Epithelial cell of esophagus (primary cell): ENCODE measurements at regions not wholly inside any gene's neighbourhood (a gene's known extent, or its start where the extent isn't known, plus 50 kb on each side); places are given as distances from the start of the nearest gene placed in this dataset.
A peak's percentile ranks its signal among the peaks of the same experiment; 100 is the strongest.

ENCODE experiments used
- DNase-seq: peaks from one replicate; pipeline ENCODE4 v3.0.0; 2010; ENCODE audit warnings: low read depth
- H3K4me3 ChIP-seq: 2 replicates; pipeline ENCODE4 v1.5.1; 2011; ENCODE audit warnings: mild to moderate bottlenecking, low read length, control low read depth
- TF ChIP-seq, protein P1 (sequence below): IDR thresholded peaks from 2 replicates; pipeline ENCODE4 v1.5.1; 2011; ENCODE audit warnings: low read depth, mild to moderate bottlenecking, low read length, control low read depth, inconsistent platforms; ENCODE audit not compliant: insufficient read depth; ENCODE audit errors: missing control alignments

- H3K4me3 ChIP-seq, result no peak overlapping the region
- DNase-seq, result no peak
- TF ChIP-seq, protein P1, sequence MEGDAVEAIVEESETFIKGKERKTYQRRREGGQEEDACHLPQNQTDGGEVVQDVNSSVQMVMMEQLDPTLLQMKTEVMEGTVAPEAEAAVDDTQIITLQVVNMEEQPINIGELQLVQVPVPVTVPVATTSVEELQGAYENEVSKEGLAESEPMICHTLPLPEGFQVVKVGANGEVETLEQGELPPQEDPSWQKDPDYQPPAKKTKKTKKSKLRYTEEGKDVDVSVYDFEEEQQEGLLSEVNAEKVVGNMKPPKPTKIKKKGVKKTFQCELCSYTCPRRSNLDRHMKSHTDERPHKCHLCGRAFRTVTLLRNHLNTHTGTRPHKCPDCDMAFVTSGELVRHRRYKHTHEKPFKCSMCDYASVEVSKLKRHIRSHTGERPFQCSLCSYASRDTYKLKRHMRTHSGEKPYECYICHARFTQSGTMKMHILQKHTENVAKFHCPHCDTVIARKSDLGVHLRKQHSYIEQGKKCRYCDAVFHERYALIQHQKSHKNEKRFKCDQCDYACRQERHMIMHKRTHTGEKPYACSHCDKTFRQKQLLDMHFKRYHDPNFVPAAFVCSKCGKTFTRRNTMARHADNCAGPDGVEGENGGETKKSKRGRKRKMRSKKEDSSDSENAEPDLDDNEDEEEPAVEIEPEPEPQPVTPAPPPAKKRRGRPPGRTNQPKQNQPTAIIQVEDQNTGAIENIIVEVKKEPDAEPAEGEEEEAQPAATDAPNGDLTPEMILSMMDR, result no peak
Measured at GRCh38 chr3:181764544-181764943, 52.8 kb downstream of the SOX2 start.

- TF ChIP-seq, protein P1, result no peak
- H3K4me3 ChIP-seq, result no peak overlapping the region
- DNase-seq, result no peak
Measured at GRCh38 chr3:181770296-181770695, 58.6 kb downstream of the SOX2 start.

DNA sequence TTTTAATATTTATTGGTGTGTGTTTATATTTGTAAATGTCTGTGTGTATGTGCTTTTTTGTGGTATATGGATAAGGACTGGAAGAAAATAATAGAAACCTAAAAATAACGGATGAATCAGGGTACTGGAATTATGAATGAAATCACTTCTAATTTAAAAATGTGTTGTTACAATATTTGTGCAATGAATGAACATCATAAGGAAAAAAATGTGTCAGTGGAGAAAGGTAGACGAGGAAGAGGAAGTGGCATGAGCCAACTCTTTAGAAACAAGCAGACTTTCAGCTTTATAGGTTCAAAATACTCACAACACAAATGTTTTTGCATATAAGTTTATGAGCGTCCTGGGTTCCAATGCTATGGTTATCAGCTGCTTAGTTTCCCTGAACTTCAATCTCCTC lies 59.4 kb downstream of the SOX2 start:
- no peak overlapping the region for H3K4me3 ChIP-seq
- TF ChIP-seq, protein P1, result no peak
- DNase-seq, result peak; percentile 33

DNA sequence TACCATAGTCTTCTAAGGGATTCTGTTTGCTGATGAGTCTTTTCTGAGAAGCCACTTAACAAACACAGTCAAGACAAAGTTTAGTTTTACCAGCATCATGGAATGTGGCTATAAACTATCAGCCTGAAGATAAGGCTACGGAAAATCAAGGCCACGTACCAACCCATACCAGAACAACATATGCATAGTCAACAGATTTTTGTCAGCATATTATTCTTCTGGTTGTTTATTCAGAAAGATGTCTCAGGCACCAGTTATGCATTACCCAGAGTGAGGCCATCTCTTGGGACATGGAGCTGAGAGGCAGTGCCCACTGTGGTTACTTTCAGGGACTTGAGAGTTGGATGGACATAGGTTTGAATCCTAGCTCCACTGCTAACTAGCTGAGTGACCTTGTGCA lies 60.4 kb downstream of the SOX2 start:
- DNase-seq, result no peak
- TF ChIP-seq, protein P1, result no peak
- H3K4me3 ChIP-seq, result no peak overlapping the region

DNA sequence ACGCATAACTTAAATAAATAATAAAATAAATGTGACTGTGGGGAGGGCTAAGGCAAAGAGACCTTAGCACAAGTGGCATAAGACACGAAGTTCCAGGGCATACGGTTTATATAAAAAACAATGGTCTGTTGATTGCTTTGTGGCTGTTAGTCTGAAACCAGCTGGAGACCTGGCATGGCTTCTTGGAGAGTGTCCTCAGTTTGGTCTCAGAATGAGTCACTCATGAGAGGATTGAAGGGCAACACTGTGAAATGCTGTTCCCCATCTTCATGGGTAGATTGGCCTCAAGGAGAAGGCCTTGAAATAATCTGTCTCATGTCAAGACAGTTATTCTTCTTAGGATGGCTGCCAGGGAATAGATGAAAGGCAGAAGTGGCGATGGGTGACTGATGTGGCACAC lies 62.2 kb downstream of the SOX2 start:
- DNase-seq, result no peak
- H3K4me3 ChIP-seq, result no peak overlapping the region
- TF ChIP-seq, protein P1, result no peak

DNA sequence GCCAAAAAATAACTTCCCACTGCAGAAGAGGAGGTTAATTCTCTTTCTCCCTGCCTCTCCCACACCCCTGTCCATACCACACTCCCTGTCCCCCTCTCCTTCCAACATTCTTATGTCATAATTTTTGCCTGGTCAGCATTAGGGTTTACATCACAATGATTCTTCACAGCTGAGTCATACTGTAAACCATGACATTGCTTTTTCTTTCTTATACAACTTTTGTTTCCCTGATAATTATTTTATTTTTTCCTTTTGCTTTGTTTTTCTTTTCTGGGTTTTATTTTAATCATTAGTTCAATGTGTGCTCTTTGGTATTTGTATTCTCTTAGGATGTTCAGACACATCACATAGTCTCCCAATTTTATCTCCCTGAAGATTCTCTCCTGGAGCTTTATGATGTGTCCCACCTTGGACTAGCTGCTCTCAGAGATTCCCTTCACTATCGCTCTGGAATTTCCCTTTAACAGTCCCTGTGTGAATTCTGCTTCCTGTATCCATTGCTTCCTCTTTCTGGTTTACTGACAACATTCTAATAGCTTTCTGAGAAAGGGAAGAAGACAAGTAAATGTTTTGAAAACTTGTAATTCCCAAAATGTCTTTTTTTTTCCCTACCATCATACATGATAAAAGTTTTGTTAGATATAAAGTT lies 70.7 kb downstream of the SOX2 start:
- H3K4me3 ChIP-seq, result no peak overlapping the region
- TF ChIP-seq, protein P1, result no peak
- DNase-seq, result peak; percentile 61

- no peak for DNase-seq
- H3K4me3 ChIP-seq, result no peak overlapping the region
- TF ChIP-seq, protein P1, result no peak
Measured at GRCh38 chr3:181790561-181790960, 78.8 kb downstream of the SOX2 start.
